ENCODE measurements at regions not wholly inside any gene's neighbourhood (a gene's known extent, or its start where the extent isn't known, plus 50 kb on each side); places are given as distances from the start of the nearest gene placed in this dataset.

GRCh38 chr5:172574871-172575223 is 66.2 kb upstream of the NEURL1B start:
- TF ChIP-seq EZH2 (IDR thresholded peaks at IDR 0.05; ENCODE audit: borderline replicate concordance): no peak
- TF ChIP-seq, protein P1, sequence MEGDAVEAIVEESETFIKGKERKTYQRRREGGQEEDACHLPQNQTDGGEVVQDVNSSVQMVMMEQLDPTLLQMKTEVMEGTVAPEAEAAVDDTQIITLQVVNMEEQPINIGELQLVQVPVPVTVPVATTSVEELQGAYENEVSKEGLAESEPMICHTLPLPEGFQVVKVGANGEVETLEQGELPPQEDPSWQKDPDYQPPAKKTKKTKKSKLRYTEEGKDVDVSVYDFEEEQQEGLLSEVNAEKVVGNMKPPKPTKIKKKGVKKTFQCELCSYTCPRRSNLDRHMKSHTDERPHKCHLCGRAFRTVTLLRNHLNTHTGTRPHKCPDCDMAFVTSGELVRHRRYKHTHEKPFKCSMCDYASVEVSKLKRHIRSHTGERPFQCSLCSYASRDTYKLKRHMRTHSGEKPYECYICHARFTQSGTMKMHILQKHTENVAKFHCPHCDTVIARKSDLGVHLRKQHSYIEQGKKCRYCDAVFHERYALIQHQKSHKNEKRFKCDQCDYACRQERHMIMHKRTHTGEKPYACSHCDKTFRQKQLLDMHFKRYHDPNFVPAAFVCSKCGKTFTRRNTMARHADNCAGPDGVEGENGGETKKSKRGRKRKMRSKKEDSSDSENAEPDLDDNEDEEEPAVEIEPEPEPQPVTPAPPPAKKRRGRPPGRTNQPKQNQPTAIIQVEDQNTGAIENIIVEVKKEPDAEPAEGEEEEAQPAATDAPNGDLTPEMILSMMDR (IDR thresholded peaks at IDR 0.05; ENCODE audit: poor library complexity): no peak
